K562 (cell line): ENCODE measurements at regions not wholly inside any gene's neighbourhood (a gene's known extent, or its start where the extent isn't known, plus 50 kb on each side); places are given as distances from the start of the nearest gene placed in this dataset.

Experiments used
- ATAC-seq: fragments of 200-7000 bp; cut with Tn5 transposase; 3 replicates; pipeline ENCODE4 v1.9.1; 2020; ENCODE audit warnings: moderate library complexity
- BruUV-seq: library from RNA; stranded (reverse); fragments of 400-500 nt; replicated peaks from 2 replicates; lab custom pipeline; 2021; lab: Mats Ljungman, UMichigan
- CTCF ChIA-PET: fragments of 300-600 bp; formaldehyde crosslinking; extraction: SDS; loops from one replicate; lab custom pipeline; 2021; ENCODE audit warnings: low intra/inter-chr PET ratio; lab: Yijun Ruan, JAX
- POLR2A ChIA-PET: fragments of 300-600, 350-650 bp; sonication (Branson Sonifier 250); formaldehyde crosslinking; extraction: SDS; loops from one replicate; lab custom pipeline; 2021; ENCODE audit warnings: antibody characterized with exemption, inconsistent platforms; lab: Yijun Ruan, JAX
- DNase-seq, 4 experiments: peaks; one replicate each; pipeline versions ENCODE4 v3.0.0 to v3.0.0-alpha.2; 2011 to 2018; ENCODE audit warnings: low spot score in 3 of 4, mixed read lengths in 3 of 4; ENCODE audit errors: extremely low read depth in 1 of 4
- FAIRE-seq: peaks from 2 replicates; lab custom pipeline; 2011; peaks lifted over from hg19 to GRCh38; lab: Jason Lieb, UNC
- H2AFZ ChIP-seq: 2 replicates; pipeline ENCODE4 v1.6.0; 2011; ENCODE audit warnings: low read depth, low read length, control low read depth, inconsistent platforms
- H3K27ac ChIP-seq: fragments of 200-600 bp; 3 replicates; pipeline ENCODE4 v1.8.0; 2011; ENCODE audit warnings: low read depth, mild to moderate bottlenecking, control low read depth, inconsistent platforms, low read length, moderate library complexity, mixed read lengths; ENCODE audit errors: extremely low read depth
- H3K27me3 ChIP-seq, 2 experiments: fragments of 300-600 bp in 1 of 2; 2 replicates in 1 of 2; 3 replicates in 1 of 2; pipeline versions ENCODE4 v1.6.0 to v1.8.0; 2011; ENCODE audit warnings: inconsistent platforms in 2 of 2, low read length in 2 of 2, mild to moderate bottlenecking in 1 of 2, mixed read lengths in 1 of 2, moderate library complexity in 1 of 2; ENCODE audit not compliant: control insufficient read depth in 2 of 2, insufficient read depth in 2 of 2
- H3K36me3 ChIP-seq: fragments of 300-600 bp; 3 replicates; pipeline ENCODE4 v1.8.0; 2011; ENCODE audit warnings: mild to moderate bottlenecking, low read length, inconsistent platforms; ENCODE audit not compliant: control insufficient read depth, insufficient read depth
- H3K4me1 ChIP-seq, 2 experiments: fragments of 200-600 bp in 1 of 2; replicated peaks in 1 of 2; 2 replicates in 1 of 2; 3 replicates in 1 of 2; pipeline versions ENCODE4 v1.5.1 to v1.8.0; 2011; ENCODE audit warnings: inconsistent platforms in 2 of 2, low read length in 2 of 2, mild to moderate bottlenecking in 1 of 2, mixed read lengths in 1 of 2, moderate library complexity in 1 of 2; ENCODE audit not compliant: control insufficient read depth in 2 of 2, insufficient read depth in 2 of 2
- H3K4me2 ChIP-seq: 2 replicates; pipeline ENCODE4 v1.6.1; 2011; ENCODE audit warnings: low read length, control low read depth, inconsistent platforms, mixed read lengths; ENCODE audit not compliant: insufficient read depth
- H3K4me3 ChIP-seq: fragments of 200-600 bp; sonication (generic), shearing (Covaris generic); 2 replicates; pipeline ENCODE4 v1.5.1; 2016; ENCODE audit warnings: control low read depth, inconsistent platforms
- H3K79me2 ChIP-seq: fragments of 200-600 bp; 3 replicates; pipeline ENCODE4 v1.8.0; 2011; ENCODE audit warnings: low read length, inconsistent platforms; ENCODE audit not compliant: control insufficient read depth, insufficient read depth
- H3K9ac ChIP-seq, 2 experiments: 2 replicates each; pipeline versions ENCODE4 v1.6.0 to v1.6.1; 2011; ENCODE audit warnings: low read depth in 2 of 2, low read length in 2 of 2, control low read depth in 1 of 2, inconsistent platforms in 1 of 2, mild to moderate bottlenecking in 1 of 2, mixed read lengths in 1 of 2; ENCODE audit not compliant: insufficient read depth in 1 of 2
- H3K9me1 ChIP-seq: one replicate; pipeline ENCODE4 v1.6.0; 2011; ENCODE audit warnings: inconsistent platforms, mild to moderate bottlenecking, low read length, moderate library complexity; ENCODE audit not compliant: control insufficient read depth, insufficient read depth
- H3K9me3 ChIP-seq: replicated peaks from 2 replicates; pipeline ENCODE4 v1.5.1; 2011; ENCODE audit warnings: low read depth, low read length, inconsistent platforms; ENCODE audit not compliant: control insufficient read depth, insufficient read depth
- H4K20me1 ChIP-seq: replicated peaks from 2 replicates; pipeline ENCODE4 v1.6.1; 2011; ENCODE audit warnings: low read length, inconsistent platforms, mixed read lengths; ENCODE audit not compliant: control insufficient read depth, insufficient read depth
- ATF3 ChIP-seq, 2 experiments: fragments of 450-650 bp in 1 of 2; sonication (generic) in 1 of 2; formaldehyde crosslinking in 1 of 2; IDR thresholded peaks in 1 of 2; conservative IDR thresholded peaks in 1 of 2; 2 replicates each; pipeline versions ENCODE4 v1.6.1 to v1.8.1; 2016 to 2023; ENCODE audit warnings: mild to moderate bottlenecking in 2 of 2, moderate library complexity in 2 of 2, inconsistent platforms in 1 of 2, missing genetic modification reagents in 1 of 2
- DDX20 ChIP-seq: fragments of 450-650 bp; IDR thresholded peaks from 2 replicates; pipeline ENCODE4 v1.6.1; 2016; ENCODE audit warnings: missing genetic modification characterization, low read depth, mild to moderate bottlenecking, missing compliant biosample characterization, moderate library complexity
- EHMT2 ChIP-seq: fragments of 450-650 bp; IDR thresholded peaks from 2 replicates; pipeline ENCODE4 v1.6.1; 2018; ENCODE audit warnings: antibody characterized with exemption
- HLTF ChIP-seq: fragments of 450-650 bp; IDR thresholded peaks from 2 replicates; pipeline ENCODE4 v1.6.1; 2016
- HMG20B ChIP-seq: fragments of 250-450 bp; sonication (Bioruptor Pico); IDR thresholded peaks from 2 replicates; pipeline ENCODE4 v1.5.0; 2021; ENCODE audit warnings: mild to moderate bottlenecking
- ILK ChIP-seq: fragments of 450-650 bp; IDR thresholded peaks from 2 replicates; pipeline ENCODE4 v1.6.1; 2016; ENCODE audit warnings: missing genetic modification characterization, low read depth, mild to moderate bottlenecking, missing compliant biosample characterization, moderate library complexity, borderline replicate concordance
- MCM2 ChIP-seq: fragments of 450-650 bp; IDR thresholded peaks from 2 replicates; pipeline ENCODE4 v1.6.1; 2017; ENCODE audit warnings: low read depth, mild to moderate bottlenecking
- MIER1 ChIP-seq: fragments of 450-650 bp; IDR thresholded peaks from 2 replicates; pipeline ENCODE4 v1.6.1; 2016; ENCODE audit warnings: antibody characterized with exemption, mild to moderate bottlenecking, low read depth
- RFX1 ChIP-seq: fragments of 450-650 bp; IDR thresholded peaks from 2 replicates; pipeline ENCODE4 v1.6.1; 2016; ENCODE audit warnings: mild to moderate bottlenecking, moderate library complexity
- TEAD2 ChIP-seq: fragments of 450-650 bp; IDR thresholded peaks from 2 replicates; pipeline ENCODE4 v1.6.1; 2016; ENCODE audit warnings: missing genetic modification characterization, control low read depth, missing compliant biosample characterization
- ZBTB1 ChIP-seq: sonication (generic); formaldehyde crosslinking; IDR thresholded peaks from 2 replicates; pipeline ENCODE4 v1.8.1; 2023; ENCODE audit warnings: missing genetic modification reagents, low read depth, mild to moderate bottlenecking, borderline replicate concordance
- ZBTB40 ChIP-seq, 2 experiments: fragments of 450-650 bp in 1 of 2; sonication (generic) in 1 of 2; formaldehyde crosslinking in 1 of 2; IDR thresholded peaks; 2 replicates each; pipeline versions ENCODE4 v1.7.1 to v1.9.0; 2016 to 2022; ENCODE audit warnings: inconsistent platforms in 1 of 2, mild to moderate bottlenecking in 1 of 2, missing genetic modification reagents in 1 of 2
- WGBS: fragments of 100-300 bp; shearing (Covaris generic); methylation state at CpG from one replicate; pipeline ENCODE4 v1.1.6; 2016; ENCODE audit warnings: low coverage, mixed read lengths; ENCODE audit not compliant: insufficient coverage; ENCODE audit errors: missing lambda C conversion rate; 5-methylcytosine and 5-hydroxymethylcytosine counted together
- in situ Hi-C: fragments of 300-500 bp; cut with MboI; formaldehyde crosslinking; loops from 4 replicates; pipeline ENCODE4 v1.15.0; 2018; ENCODE audit warnings: inconsistent platforms, mixed read lengths
- intact Hi-C: fragments of 100-400 bp; cut with micrococcal nuclease; formaldehyde crosslinking; loops from 2 replicates; pipeline ENCODE4 v1.14.2; 2022

- POLR2A ChIA-PET = no interaction called here
- Histone ChIP-seq H3K4me2 (no peak overlapping the region), H3K9me3 (no peaks in the 10 kb centered on the region)
- no peak for TF ChIP-seq TEAD2 (tag)
- no peak for TF ChIP-seq DDX20 (tag)
- TF ChIP-seq EHMT2 = no peak
- TF ChIP-seq MCM2 = no peak
- TF ChIP-seq HLTF = no peak
- TF ChIP-seq ZBTB1 = no peak
- no peak for TF ChIP-seq HMG20B
- TF ChIP-seq MIER1 = no peak
- TF ChIP-seq ILK (tag) = no peak
- TF ChIP-seq ATF3 (IDR thresholded peaks at IDR 0.05) = no peak
- TF ChIP-seq ATF3 (CRISPR knock-in tag; conservative IDR thresholded peaks at IDR 0.05) = no peak
- TF ChIP-seq RFX1 = no peak
- no peak for TF ChIP-seq ZBTB40 (IDR thresholded peaks at IDR 0.05)
- no peak for TF ChIP-seq ZBTB40 (CRISPR knock-in tag; IDR thresholded peaks at IDR 0.05)
Observed at GRCh38 chr6:44528370-44528644, 140.8 kb downstream of the CDC5L start.

More at GRCh38 chr6:44528370-44528644, 140.8 kb downstream of the CDC5L start:
- no peaks in the 10 kb centered on the region for H3K79me2 ChIP-seq
- no peak overlapping the region for H2AFZ ChIP-seq
- FAIRE-seq (no peak), ATAC-seq (no peak), DNase-seq (no peak)
- H3K36me3 ChIP-seq = no peaks in the 10 kb centered on the region
- CTCF ChIA-PET = no interaction called here
- WGBS = 0% methylated on average over 5 of the region's 5 CpGs
- H3K27me3 ChIP-seq = peaks cover 21 to 70% of the 10 kb centered on the region in 2 experiments; a peak in 3 of 5 replicates
- intact Hi-C loops = no loop called here
- H3K4me3 ChIP-seq = no peak overlapping the region
- H3K9me1 ChIP-seq = no peaks in the 10 kb centered on the region
- no TSS peak for BruUV-seq
- H3K27ac ChIP-seq = no peak overlapping the region
- in situ Hi-C loops = no loop called here
- H3K9ac ChIP-seq = no peak overlapping the region
- H4K20me1 ChIP-seq = peaks cover 14% of the 10 kb centered on the region; the same call in 1 of the 2 replicates
- peaks cover 0 to 3% of the 10 kb centered on the region in 2 experiments; a peak in 1 of 5 replicates for H3K4me1 ChIP-seq
